ENCODE measurements at regions not wholly inside any gene's neighbourhood (a gene's known extent, or its start where the extent isn't known, plus 50 kb on each side); places are given as distances from the start of the nearest gene placed in this dataset.

DNA sequence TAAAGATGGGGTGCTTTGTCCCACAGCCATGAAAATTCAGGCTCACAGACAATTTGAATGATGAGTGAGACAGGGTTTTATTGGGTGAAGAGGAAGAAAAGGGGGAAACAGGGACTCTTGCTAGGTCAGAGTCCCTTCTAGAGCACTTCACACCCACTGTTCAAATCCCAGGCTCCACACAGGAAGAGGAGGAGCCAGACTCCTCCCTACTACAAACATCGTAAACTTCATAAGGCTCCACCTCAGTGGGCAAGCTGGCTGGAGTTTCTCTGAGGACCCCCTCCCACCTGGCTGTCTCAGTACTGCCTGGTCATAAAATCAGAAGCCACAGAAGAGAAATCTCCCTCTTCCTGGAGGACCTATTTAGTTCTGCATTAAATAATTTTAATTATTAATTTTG is 80.3 kb upstream of the KCNMB2 start:
- H3K27me3 ChIP-seq, result no peaks in the 10 kb centered on the region
- no peak overlapping the region for H3K27ac ChIP-seq
- H3K4me3 ChIP-seq, result no peak overlapping the region
- peaks cover 3% of the 10 kb centered on the region for H3K4me1 ChIP-seq
- DNase-seq (ENCODE audit: low spot score in 2 of 2), result no peak
- no peaks in the 10 kb centered on the region for H3K9me3 ChIP-seq
- 82% methylated on average over 1 of the region's 1 CpG for WGBS
- H3K36me3 ChIP-seq, result no peaks in the 10 kb centered on the region
- TF ChIP-seq POLR2AphosphoS5 (IDR thresholded peaks at IDR 0.05) (no peak), EP300 (IDR thresholded peaks at IDR 0.05) (no peak), POLR2A (IDR thresholded peaks at IDR 0.05) (no peak)
- TF ChIP-seq, protein P1, sequence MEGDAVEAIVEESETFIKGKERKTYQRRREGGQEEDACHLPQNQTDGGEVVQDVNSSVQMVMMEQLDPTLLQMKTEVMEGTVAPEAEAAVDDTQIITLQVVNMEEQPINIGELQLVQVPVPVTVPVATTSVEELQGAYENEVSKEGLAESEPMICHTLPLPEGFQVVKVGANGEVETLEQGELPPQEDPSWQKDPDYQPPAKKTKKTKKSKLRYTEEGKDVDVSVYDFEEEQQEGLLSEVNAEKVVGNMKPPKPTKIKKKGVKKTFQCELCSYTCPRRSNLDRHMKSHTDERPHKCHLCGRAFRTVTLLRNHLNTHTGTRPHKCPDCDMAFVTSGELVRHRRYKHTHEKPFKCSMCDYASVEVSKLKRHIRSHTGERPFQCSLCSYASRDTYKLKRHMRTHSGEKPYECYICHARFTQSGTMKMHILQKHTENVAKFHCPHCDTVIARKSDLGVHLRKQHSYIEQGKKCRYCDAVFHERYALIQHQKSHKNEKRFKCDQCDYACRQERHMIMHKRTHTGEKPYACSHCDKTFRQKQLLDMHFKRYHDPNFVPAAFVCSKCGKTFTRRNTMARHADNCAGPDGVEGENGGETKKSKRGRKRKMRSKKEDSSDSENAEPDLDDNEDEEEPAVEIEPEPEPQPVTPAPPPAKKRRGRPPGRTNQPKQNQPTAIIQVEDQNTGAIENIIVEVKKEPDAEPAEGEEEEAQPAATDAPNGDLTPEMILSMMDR (IDR thresholded peaks at IDR 0.05), result no peak

DNA sequence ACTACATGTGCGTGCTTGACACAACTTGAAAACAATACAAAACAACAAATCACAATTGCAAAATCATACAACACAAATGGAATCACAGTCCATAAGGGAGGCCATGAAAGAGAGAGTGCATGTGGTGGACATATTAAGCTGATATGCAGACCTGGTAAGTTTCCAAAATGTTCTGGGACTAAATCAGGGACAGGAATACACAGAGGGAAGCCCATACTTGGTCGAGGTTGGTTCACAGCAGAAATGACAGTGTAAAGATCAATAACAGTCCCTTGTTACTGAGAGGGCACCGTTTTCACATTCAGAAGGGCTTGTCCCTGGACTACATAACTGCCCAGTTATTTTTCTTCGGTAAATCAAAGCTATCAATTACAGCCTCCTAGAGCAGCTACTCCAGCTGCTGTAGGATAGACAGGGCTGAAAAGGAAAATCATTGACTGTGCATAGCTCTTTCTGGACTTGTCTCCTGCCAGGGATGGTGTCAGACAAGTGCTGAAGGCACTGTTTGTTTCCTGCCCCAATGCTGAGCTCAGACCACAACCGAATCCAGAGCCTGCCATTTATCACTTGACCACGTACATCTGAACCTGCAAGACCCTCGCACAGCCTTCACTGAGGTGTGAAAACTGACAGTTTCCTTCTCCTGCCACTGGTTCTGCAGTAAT is 79.5 kb upstream of the KCNMB2 start:
- TF ChIP-seq POLR2AphosphoS5 (IDR thresholded peaks at IDR 0.05) (no peak), EP300 (IDR thresholded peaks at IDR 0.05) (no peak), POLR2A (IDR thresholded peaks at IDR 0.05) (no peak)
- TF ChIP-seq, protein P1 (IDR thresholded peaks at IDR 0.05), result no peak
- Histone ChIP-seq H3K4me3 (no peak overlapping the region), H3K27ac (no peak overlapping the region), H3K9me3 (no peaks in the 10 kb centered on the region), H3K4me1 (peaks cover 3% of the 10 kb centered on the region), H3K36me3 (no peaks in the 10 kb centered on the region), H3K27me3 (peaks cover under 1% of the 10 kb centered on the region)
- WGBS, result 52% methylated on average over 7 of the region's 7 CpGs
- no peak for DNase-seq (ENCODE audit: low spot score in 2 of 2)

DNA sequence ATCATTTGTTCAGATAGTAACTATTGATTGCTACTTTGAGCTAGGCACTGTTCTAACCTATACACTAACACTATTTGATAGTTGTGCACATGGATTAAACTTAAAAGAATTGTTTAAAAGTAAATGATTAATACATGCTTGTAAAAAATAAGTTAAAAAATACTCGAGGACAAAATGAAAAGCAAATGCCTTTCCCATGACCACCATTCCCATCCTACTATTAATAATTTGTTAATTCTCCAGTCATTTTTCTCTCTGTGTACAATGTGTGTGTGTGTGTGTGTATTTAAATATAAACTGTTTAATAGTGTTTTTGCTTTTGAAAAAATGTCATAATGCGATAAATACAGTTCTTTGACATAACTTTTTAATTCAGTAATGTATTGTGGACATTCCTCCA is 78.7 kb upstream of the KCNMB2 start:
- H3K36me3 ChIP-seq, result no peaks in the 10 kb centered on the region
- H3K4me3 ChIP-seq, result no peak overlapping the region
- H3K27ac ChIP-seq, result no peak overlapping the region
- 72% methylated on average over 2 of the region's 2 CpGs for WGBS
- no peak for DNase-seq (ENCODE audit: low spot score in 2 of 2)
- H3K27me3 ChIP-seq, result peaks cover 4% of the 10 kb centered on the region
- peaks cover 3% of the 10 kb centered on the region for H3K4me1 ChIP-seq
- H3K9me3 ChIP-seq, result no peaks in the 10 kb centered on the region
- TF ChIP-seq, protein P1 (IDR thresholded peaks at IDR 0.05), result no peak
- TF ChIP-seq EP300 (IDR thresholded peaks at IDR 0.05) (no peak), POLR2A (IDR thresholded peaks at IDR 0.05) (no peak), POLR2AphosphoS5 (IDR thresholded peaks at IDR 0.05) (no peak)

DNA sequence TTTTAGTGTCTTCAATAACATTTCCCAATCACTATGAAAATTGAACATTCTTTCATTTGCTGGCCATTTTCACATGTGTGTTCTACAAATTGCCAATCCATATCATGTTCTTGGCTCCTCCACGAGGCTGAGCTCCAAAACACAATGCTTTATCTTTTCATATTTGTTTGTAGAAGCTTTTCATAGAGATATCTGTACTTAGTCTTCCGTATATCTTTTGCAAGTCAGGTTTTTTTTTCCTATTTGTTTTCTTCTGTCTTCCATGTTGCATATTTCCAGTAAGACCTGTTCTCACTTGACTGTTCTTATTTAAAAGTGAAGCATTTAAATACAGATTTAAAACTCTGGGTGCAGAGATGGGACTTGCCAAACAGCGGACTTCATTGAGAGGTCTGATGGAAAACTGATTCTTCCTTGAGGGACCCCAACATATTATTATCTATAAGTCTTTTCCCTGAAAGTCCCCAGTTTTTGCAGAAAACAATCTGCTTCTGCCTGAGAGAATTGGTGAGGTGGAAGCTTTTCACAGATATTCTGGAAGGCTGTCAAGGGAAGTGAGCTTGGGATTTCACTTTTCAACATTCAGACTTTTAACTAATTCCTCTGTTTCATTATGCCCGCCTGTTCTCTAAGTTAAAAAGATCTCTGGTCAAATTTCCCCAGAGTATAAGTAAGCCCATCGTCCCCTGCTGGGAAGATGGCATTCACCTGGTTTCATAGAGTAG is 77.8 kb upstream of the KCNMB2 start:
- H3K9me3 ChIP-seq, result no peaks in the 10 kb centered on the region
- peaks cover 4% of the 10 kb centered on the region for H3K27me3 ChIP-seq
- H3K36me3 ChIP-seq, result no peaks in the 10 kb centered on the region
- no peak for TF ChIP-seq POLR2AphosphoS5 (IDR thresholded peaks at IDR 0.05)
- no peak for TF ChIP-seq POLR2A (IDR thresholded peaks at IDR 0.05)
- TF ChIP-seq, protein P1 (IDR thresholded peaks at IDR 0.05), result no peak
- no peak for TF ChIP-seq EP300 (IDR thresholded peaks at IDR 0.05)
- no peak for DNase-seq (ENCODE audit: low spot score in 2 of 2)
- 65% methylated on average over 5 of the region's 5 CpGs for WGBS
- H3K4me1 ChIP-seq, result peaks cover 3% of the 10 kb centered on the region
- no peak overlapping the region for H3K27ac ChIP-seq
- H3K4me3 ChIP-seq, result no peak overlapping the region

DNA sequence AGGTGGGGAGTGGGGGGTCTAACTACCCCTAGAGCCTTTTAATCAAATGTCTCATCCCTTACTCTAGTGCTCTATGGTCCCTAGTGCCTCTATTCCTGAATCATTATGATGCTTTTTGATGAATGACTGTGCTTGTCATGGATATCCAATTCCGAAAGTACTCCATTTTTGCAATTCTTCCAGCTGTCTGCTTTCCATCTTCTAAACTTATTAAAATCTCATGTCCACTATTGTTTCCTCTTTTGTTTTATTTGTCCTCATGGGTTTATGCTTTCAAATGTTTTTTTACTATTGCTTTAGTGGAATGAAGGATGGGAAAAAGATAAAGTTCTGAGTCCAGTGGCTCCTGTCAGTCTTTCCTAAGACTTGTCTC is 77.2 kb upstream of the KCNMB2 start:
- Histone ChIP-seq H3K27ac (no peak overlapping the region), H3K27me3 (peaks cover 4% of the 10 kb centered on the region), H3K36me3 (no peaks in the 10 kb centered on the region), H3K4me1 (peaks cover 3% of the 10 kb centered on the region), H3K9me3 (no peaks in the 10 kb centered on the region), H3K4me3 (no peak overlapping the region)
- DNase-seq (ENCODE audit: low spot score in 2 of 2), result no peak
- WGBS, result 63% methylated on average over 1 of the region's 1 CpG
- TF ChIP-seq POLR2A (IDR thresholded peaks at IDR 0.05) (no peak), EP300 (IDR thresholded peaks at IDR 0.05) (no peak), POLR2AphosphoS5 (IDR thresholded peaks at IDR 0.05) (no peak)
- TF ChIP-seq, protein P1 (IDR thresholded peaks at IDR 0.05), result no peak
